ENCODE measurements at regions not wholly inside any gene's neighbourhood (a gene's known extent, or its start where the extent isn't known, plus 50 kb on each side); places are given as distances from the start of the nearest gene placed in this dataset.

DNA sequence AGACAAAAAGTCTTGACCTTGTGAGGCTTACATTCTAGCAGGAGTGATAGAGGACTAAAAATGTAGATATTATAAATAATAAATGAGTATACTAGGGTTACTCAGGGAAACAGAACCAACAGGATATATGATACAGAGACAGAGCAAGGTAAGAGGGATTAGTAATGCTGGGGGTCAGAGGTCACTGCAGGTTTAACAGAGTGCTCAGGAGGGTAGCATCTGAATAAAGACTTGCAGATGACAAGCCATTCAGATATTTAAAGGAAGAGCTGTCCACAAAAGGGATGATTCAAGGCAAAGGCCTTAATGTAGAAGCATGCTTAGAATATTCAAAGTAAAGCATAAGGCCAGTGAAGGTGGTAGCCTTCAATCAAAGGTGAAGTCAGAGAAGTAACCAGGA, 65.6 kb upstream of the SEMA6A start:
- H3K27ac Mint-ChIP-seq: no peak overlapping the region
- H3K36me3 ChIP-seq (ENCODE audit: insufficient read depth): peaks cover 6% of the 10 kb centered on the region; the same call in 1 of the 2 replicates

More for the DNA sequence above, 65.6 kb upstream of the SEMA6A start:
- peaks cover 10% of the 10 kb centered on the region for H3K36me3 Mint-ChIP-seq (ENCODE audit: low read depth)
- peaks cover 14% of the 10 kb centered on the region for H3K9me3 Mint-ChIP-seq
- H3K4me3 Mint-ChIP-seq: no peak overlapping the region
- Histone ChIP-seq H3K79me2 (replicated peaks; ENCODE audit: insufficient read depth) (no peaks in the 10 kb centered on the region), H3K27me3 (ENCODE audit: insufficient read depth) (no peaks in the 10 kb centered on the region), H2AFZ (no peak overlapping the region), H4K20me1 (replicated peaks; ENCODE audit: insufficient read depth) (no peaks in the 10 kb centered on the region), H3K4me2 (no peak overlapping the region), H3K9me2 (ENCODE audit: insufficient read depth) (peaks cover 31% of the 10 kb centered on the region), H3F3A (replicated peaks; ENCODE audit: low read depth) (no peaks in the 10 kb centered on the region), H3K4me1 (ENCODE audit: insufficient read depth) (peaks cover 3% of the 10 kb centered on the region; the same call in 1 of the 2 replicates), H3K4me3 (no peak overlapping the region), H3K27ac (ENCODE audit: low read depth) (no peak overlapping the region)
- ATAC-seq (no peak), DNase-seq (ENCODE audit: low spot score) (no peak)
- H3K27me3 Mint-ChIP-seq (ENCODE audit: insufficient read depth, low read depth, poor library complexity): peaks cover 2% of the 10 kb centered on the region
- TF ChIP-seq, protein P1, sequence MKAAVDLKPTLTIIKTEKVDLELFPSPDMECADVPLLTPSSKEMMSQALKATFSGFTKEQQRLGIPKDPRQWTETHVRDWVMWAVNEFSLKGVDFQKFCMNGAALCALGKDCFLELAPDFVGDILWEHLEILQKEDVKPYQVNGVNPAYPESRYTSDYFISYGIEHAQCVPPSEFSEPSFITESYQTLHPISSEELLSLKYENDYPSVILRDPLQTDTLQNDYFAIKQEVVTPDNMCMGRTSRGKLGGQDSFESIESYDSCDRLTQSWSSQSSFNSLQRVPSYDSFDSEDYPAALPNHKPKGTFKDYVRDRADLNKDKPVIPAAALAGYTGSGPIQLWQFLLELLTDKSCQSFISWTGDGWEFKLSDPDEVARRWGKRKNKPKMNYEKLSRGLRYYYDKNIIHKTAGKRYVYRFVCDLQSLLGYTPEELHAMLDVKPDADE (IDR thresholded peaks at IDR 0.05): no peak
- TF ChIP-seq CTCF (conservative IDR thresholded peaks at IDR 0.05; ENCODE audit: low read depth in 2 of 2) (no peak), ZNF114 (CRISPR knock-in tag; IDR thresholded peaks at IDR 0.05) (no peak), STAT1 (IDR thresholded peaks at IDR 0.05; ENCODE audit: unreplicated experiment) (no peak), CREB1 (CRISPR knock-in tag; IDR thresholded peaks at IDR 0.05; ENCODE audit: low read depth) (no peak), ZNF331 (CRISPR knock-in tag; IDR thresholded peaks at IDR 0.05; ENCODE audit: low read depth) (no peak), REST (IDR thresholded peaks at IDR 0.05; ENCODE audit: unreplicated experiment) (no peak), JUNB (IDR thresholded peaks at IDR 0.05; ENCODE audit: unreplicated experiment) (no peak), NANOG (IDR thresholded peaks at IDR 0.05; ENCODE audit: borderline replicate concordance) (no peak), POLR2AphosphoS5 (IDR thresholded peaks at IDR 0.05; ENCODE audit: low read depth) (no peak), ZNF462 (CRISPR knock-in tag; IDR thresholded peaks at IDR 0.05) (no peak)
- H3K4me1 Mint-ChIP-seq: no peaks in the 10 kb centered on the region; the same call in 2 of the 3 replicates

Data from GM23338 (cell line).